ENCODE measurements at regions not wholly inside any gene's neighbourhood (a gene's known extent, or its start where the extent isn't known, plus 50 kb on each side); places are given as distances from the start of the nearest gene placed in this dataset.
A peak's percentile ranks its signal among the peaks of the same experiment; 100 is the strongest.

DNA sequence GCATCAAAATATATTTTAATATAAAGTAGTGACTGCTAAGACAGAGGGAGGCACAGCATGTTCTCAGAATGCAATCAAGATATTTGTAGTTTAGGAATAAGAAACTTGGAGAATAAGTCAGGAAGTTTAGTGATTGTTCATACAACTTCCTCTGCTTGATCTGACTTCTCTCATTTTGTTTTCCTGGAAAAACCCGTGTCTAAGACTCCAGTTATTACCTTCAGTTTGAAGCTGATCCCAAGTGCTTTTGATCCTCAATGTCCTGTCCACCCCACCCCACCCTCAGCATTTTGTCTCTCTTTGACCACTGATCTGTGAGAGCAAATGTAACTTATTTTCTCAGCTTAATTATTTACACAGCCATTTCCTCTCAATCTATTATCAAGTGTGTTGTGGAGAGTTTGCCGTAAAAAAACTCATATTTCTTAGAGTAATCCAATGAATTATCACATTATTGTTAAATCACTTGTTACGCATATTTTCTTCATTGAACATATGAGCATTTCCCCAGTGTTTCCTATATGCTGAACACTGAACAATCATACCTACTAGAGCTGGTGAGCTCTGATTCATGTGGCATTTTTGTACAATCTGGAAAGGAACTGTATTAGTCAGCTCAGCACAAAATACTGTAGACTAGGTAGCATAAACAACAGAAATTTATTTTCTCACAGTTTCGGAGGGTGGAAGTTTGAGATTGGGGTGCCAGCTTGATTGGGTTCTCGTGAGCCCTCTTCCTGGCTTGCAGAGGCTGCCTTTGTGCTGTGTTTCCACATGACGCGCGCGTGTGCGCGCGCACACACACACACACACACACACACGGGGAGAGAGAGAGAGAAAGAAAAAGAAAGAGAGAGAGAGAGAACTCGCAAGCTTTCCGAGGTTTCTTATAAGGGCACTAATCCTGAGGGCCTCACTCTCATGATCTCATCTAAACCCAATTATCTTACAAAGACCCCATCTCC lies 65.5 kb upstream of the DPYD start:
- intact Hi-C loops (cut with micrococcal nuclease) = no loop called here
- ATAC-seq (peak; percentile 25; the same call in 1 of the 2 replicates), DNase-seq (no peak)
- no peaks in the 10 kb centered on the region for H3K36me3 ChIP-seq (ENCODE audit: low read depth, low read length)
- no peaks in the 10 kb centered on the region for H3K9me3 ChIP-seq (ENCODE audit: low read length)
- no peak overlapping the region for H3K4me2 ChIP-seq (ENCODE audit: low read length)
- H3K9me2 ChIP-seq (replicated peaks; ENCODE audit: low read length) = no peaks in the 10 kb centered on the region
- no peak overlapping the region for H3K4me3 ChIP-seq (ENCODE audit: low read length)
- peaks cover 21% of the 10 kb centered on the region for H3K4me1 ChIP-seq (ENCODE audit: insufficient read depth, low read length)
- no peak for TF ChIP-seq EZH2 (IDR thresholded peaks at IDR 0.05; ENCODE audit: low read length, unreplicated experiment)
- TF ChIP-seq EZH2phosphoT487 (IDR thresholded peaks at IDR 0.05; ENCODE audit: borderline replicate concordance, low read length) = no peak
- TF ChIP-seq, protein P1, sequence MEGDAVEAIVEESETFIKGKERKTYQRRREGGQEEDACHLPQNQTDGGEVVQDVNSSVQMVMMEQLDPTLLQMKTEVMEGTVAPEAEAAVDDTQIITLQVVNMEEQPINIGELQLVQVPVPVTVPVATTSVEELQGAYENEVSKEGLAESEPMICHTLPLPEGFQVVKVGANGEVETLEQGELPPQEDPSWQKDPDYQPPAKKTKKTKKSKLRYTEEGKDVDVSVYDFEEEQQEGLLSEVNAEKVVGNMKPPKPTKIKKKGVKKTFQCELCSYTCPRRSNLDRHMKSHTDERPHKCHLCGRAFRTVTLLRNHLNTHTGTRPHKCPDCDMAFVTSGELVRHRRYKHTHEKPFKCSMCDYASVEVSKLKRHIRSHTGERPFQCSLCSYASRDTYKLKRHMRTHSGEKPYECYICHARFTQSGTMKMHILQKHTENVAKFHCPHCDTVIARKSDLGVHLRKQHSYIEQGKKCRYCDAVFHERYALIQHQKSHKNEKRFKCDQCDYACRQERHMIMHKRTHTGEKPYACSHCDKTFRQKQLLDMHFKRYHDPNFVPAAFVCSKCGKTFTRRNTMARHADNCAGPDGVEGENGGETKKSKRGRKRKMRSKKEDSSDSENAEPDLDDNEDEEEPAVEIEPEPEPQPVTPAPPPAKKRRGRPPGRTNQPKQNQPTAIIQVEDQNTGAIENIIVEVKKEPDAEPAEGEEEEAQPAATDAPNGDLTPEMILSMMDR (conservative IDR thresholded peaks at IDR 0.05; ENCODE audit: low read depth, low read length) = no peak
- CTCF ChIA-PET = no interaction called here
- H3K27ac ChIP-seq (ENCODE audit: low read length) = no peak overlapping the region
- H3K9ac ChIP-seq (ENCODE audit: low read length) = no peak overlapping the region
- no peaks in the 10 kb centered on the region for H3K79me2 ChIP-seq (ENCODE audit: low read length)
- no peaks in the 10 kb centered on the region for H3K27me3 ChIP-seq (ENCODE audit: low read length)
- no peaks in the 10 kb centered on the region for H4K20me1 ChIP-seq (ENCODE audit: low read length)
- BruUV-seq (replicated peaks) = no TSS peak
- H3F3A ChIP-seq (ENCODE audit: low read length, unreplicated experiment) = no peaks in the 10 kb centered on the region
- H2AFZ ChIP-seq (ENCODE audit: low read length) = no peak overlapping the region
- POLR2A ChIA-PET (ENCODE audit: unreplicated experiment) = no interaction called here

DNA sequence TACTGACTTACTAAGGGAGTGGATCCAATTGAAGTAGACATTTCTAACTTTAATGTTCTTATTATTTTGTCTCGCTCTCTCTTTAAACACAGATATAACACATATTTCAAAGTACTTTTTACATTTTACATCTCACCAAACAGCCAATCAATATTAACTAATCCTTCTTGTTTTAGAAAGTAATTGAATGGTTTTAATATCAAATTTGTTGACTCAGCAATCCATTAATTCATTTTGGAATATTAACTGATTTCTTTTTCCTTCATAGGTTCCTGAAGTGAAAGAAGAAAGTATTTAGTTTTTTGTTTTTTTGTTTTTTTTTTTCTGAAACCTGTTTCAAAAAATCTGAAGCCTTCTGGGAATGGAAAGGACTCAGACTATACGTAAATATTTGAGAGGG lies 62.3 kb upstream of the DPYD start:
- Histone ChIP-seq H3K4me1 (ENCODE audit: insufficient read depth, low read length) (peaks cover 8% of the 10 kb centered on the region), H3K36me3 (ENCODE audit: low read depth, low read length) (no peaks in the 10 kb centered on the region), H3K4me2 (ENCODE audit: low read length) (no peak overlapping the region), H3F3A (ENCODE audit: low read length, unreplicated experiment) (no peaks in the 10 kb centered on the region), H3K9me3 (ENCODE audit: low read length) (no peaks in the 10 kb centered on the region), H2AFZ (ENCODE audit: low read length) (no peak overlapping the region), H4K20me1 (ENCODE audit: low read length) (no peaks in the 10 kb centered on the region), H3K27me3 (ENCODE audit: low read length) (no peaks in the 10 kb centered on the region), H3K27ac (ENCODE audit: low read length) (no peak overlapping the region), H3K4me3 (ENCODE audit: low read length) (no peak overlapping the region), H3K9me2 (replicated peaks; ENCODE audit: low read length) (no peaks in the 10 kb centered on the region), H3K9ac (ENCODE audit: low read length) (no peak overlapping the region), H3K79me2 (ENCODE audit: low read length) (no peaks in the 10 kb centered on the region)
- ChIA-PET POLR2A (ENCODE audit: unreplicated experiment) (no interaction called here), CTCF (no interaction called here)
- BruUV-seq (replicated peaks) = no TSS peak
- DNase-seq = no peak
- TF ChIP-seq, protein P1 (conservative IDR thresholded peaks at IDR 0.05; ENCODE audit: low read depth, low read length) = no peak
- TF ChIP-seq EZH2phosphoT487 (IDR thresholded peaks at IDR 0.05; ENCODE audit: borderline replicate concordance, low read length) = no peak
- TF ChIP-seq EZH2 (IDR thresholded peaks at IDR 0.05; ENCODE audit: low read length, unreplicated experiment) = no peak
- intact Hi-C loops (cut with micrococcal nuclease) = no loop called here
- no peak for ATAC-seq

DNA sequence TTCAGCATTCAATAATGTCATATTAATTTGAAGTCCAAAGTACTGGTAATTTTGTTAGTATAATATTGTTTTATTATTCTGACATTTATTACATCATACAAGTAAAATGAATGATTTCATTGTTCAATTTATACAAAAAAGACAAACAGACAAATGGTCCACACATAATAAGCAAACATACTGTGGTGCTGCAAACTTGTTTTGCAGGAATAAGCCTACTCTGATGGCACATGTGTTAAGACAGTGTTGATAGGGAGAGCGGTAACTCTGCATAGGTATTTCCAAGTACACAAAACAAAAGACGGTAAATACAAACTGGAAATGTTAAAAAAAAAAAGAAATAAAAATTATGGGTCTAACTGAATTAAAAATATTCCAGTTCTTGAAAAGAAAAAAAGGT lies 59.7 kb upstream of the DPYD start:
- Histone ChIP-seq H4K20me1 (ENCODE audit: low read length) (no peaks in the 10 kb centered on the region), H3K4me1 (ENCODE audit: insufficient read depth, low read length) (0 out of 2 replicates have a peak, but pooled peaks cover 7% of the 10 kb centered on the region), H3K4me2 (ENCODE audit: low read length) (peak overlapping the region; percentile 54), H3K27ac (ENCODE audit: low read length) (no peak overlapping the region), H3F3A (ENCODE audit: low read length, unreplicated experiment) (no peaks in the 10 kb centered on the region), H3K27me3 (ENCODE audit: low read length) (no peaks in the 10 kb centered on the region), H3K4me3 (ENCODE audit: low read length) (no peak overlapping the region), H3K9me2 (replicated peaks; ENCODE audit: low read length) (no peaks in the 10 kb centered on the region), H3K79me2 (ENCODE audit: low read length) (no peaks in the 10 kb centered on the region), H3K36me3 (ENCODE audit: low read depth, low read length) (no peaks in the 10 kb centered on the region), H3K9ac (ENCODE audit: low read length) (no peak overlapping the region), H3K9me3 (ENCODE audit: low read length) (no peaks in the 10 kb centered on the region), H2AFZ (ENCODE audit: low read length) (0 out of 2 replicates have a peak overlapping the region, but pooled peaks have one; percentile 9)
- DNase-seq (peak; percentile 56), ATAC-seq (peak; percentile 51; the same call in 1 of the 2 replicates)
- intact Hi-C loops (cut with micrococcal nuclease) = no loop called here
- BruUV-seq (replicated peaks) = no TSS peak
- no peak for TF ChIP-seq EZH2 (IDR thresholded peaks at IDR 0.05; ENCODE audit: low read length, unreplicated experiment)
- TF ChIP-seq, protein P1 (conservative IDR thresholded peaks at IDR 0.05; ENCODE audit: low read depth, low read length) = no peak
- TF ChIP-seq EZH2phosphoT487 (IDR thresholded peaks at IDR 0.05; ENCODE audit: borderline replicate concordance, low read length) = no peak
- ChIA-PET POLR2A (ENCODE audit: unreplicated experiment) (no interaction called here), CTCF (no interaction called here)
